Epithelial cell of proximal tubule (primary cell): ENCODE measurements at regions not wholly inside any gene's neighbourhood (a gene's known extent, or its start where the extent isn't known, plus 50 kb on each side); places are given as distances from the start of the nearest gene placed in this dataset.

ENCODE experiments used
- DNase-seq: peaks from one replicate; pipeline ENCODE4 v3.0.0-alpha.2; 2011; ENCODE audit warnings: low read depth
- H3K4me3 ChIP-seq: 2 replicates; pipeline ENCODE4 v1.5.1; 2011; ENCODE audit warnings: low read depth, mild to moderate bottlenecking, low read length
- CTCF ChIP-seq: conservative IDR thresholded peaks from 2 replicates; pipeline ENCODE4 v1.5.1; 2012; ENCODE audit warnings: low read depth, mild to moderate bottlenecking, low read length

GRCh38 chr13:73259061-73260017, 200.5 kb downstream of the KLF5 start:
- H3K4me3 ChIP-seq: no peak overlapping the region
- TF ChIP-seq CTCF: no peak
- DNase-seq: no peak

GRCh38 chr13:73258406-73258805, 199.6 kb downstream of the KLF5 start:
- H3K4me3 ChIP-seq: no peak overlapping the region
- no peak for DNase-seq
- no peak for TF ChIP-seq CTCF

- DNase-seq: no peak
- no peak for TF ChIP-seq CTCF
These were observed 196.0 kb downstream of the KLF5 start for GRCh38 chr13:73254827-73255226.

GRCh38 chr13:73251626-73252265, 192.9 kb downstream of the KLF5 start:
- H3K4me3 ChIP-seq: no peak overlapping the region
- TF ChIP-seq CTCF: no peak
- no peak for DNase-seq

More at GRCh38 chr13:73254827-73255226, 196.0 kb downstream of the KLF5 start:
- H3K4me3 ChIP-seq: no peak overlapping the region

GRCh38 chr13:73250061-73250460, 191.3 kb downstream of the KLF5 start:
- H3K4me3 ChIP-seq: no peak overlapping the region
- no peak for DNase-seq
- TF ChIP-seq CTCF: no peak

- no peak for TF ChIP-seq CTCF
- no peak overlapping the region for H3K4me3 ChIP-seq
- no peak for DNase-seq
These were observed 190.1 kb downstream of the KLF5 start for GRCh38 chr13:73248711-73249580.
